HS-5 (cell line): ENCODE measurements at regions not wholly inside any gene's neighbourhood (a gene's known extent, or its start where the extent isn't known, plus 50 kb on each side); places are given as distances from the start of the nearest gene placed in this dataset.
"Not testable (repeated sequence)": the region's sequence is repeated elsewhere in the genome, so short reads cannot be mapped to it uniquely, and the experiment has no call there.

ENCODE experiments used
- DNase-seq: peaks from one replicate; pipeline ENCODE4 v3.0.0-alpha.2; 2012; ENCODE audit warnings: low read depth

- DNase-seq, result no peak
Observed at GRCh38 chr5:63118221-63118620, 539.6 kb downstream of the LRRC70 start.

- DNase-seq, result no peak
Observed at GRCh38 chr5:63111891-63112290, 533.3 kb downstream of the LRRC70 start.

GRCh38 chr5:63101870-63102269 is 523.3 kb downstream of the LRRC70 start:
- no peak for DNase-seq

GRCh38 chr5:63097286-63097685 is 518.7 kb downstream of the LRRC70 start:
- no peak for DNase-seq

- no peak for DNase-seq
Observed at GRCh38 chr5:63094730-63095129, 516.1 kb downstream of the LRRC70 start.

GRCh38 chr5:63089147-63089546 is 510.5 kb downstream of the LRRC70 start:
- DNase-seq, result no peak

- DNase-seq, result no peak
Observed at GRCh38 chr5:63085561-63085960, 506.9 kb downstream of the LRRC70 start.

GRCh38 chr5:63083689-63084088 is 505.1 kb downstream of the LRRC70 start:
- not testable (repeated sequence) for DNase-seq

GRCh38 chr5:63081402-63081801 is 502.8 kb downstream of the LRRC70 start:
- no peak for DNase-seq

GRCh38 chr5:63070001-63070400 is 491.4 kb downstream of the LRRC70 start:
- DNase-seq, result no peak

- no peak for DNase-seq
Observed at GRCh38 chr5:63055421-63055820, 476.8 kb downstream of the LRRC70 start.

GRCh38 chr5:63053019-63053638 is 474.5 kb downstream of the LRRC70 start:
- no peak for DNase-seq

- DNase-seq, result no peak
Observed at GRCh38 chr5:63050916-63051315, 472.3 kb downstream of the LRRC70 start.

- DNase-seq, result no peak
Observed at GRCh38 chr5:63049935-63050334, 471.3 kb downstream of the LRRC70 start.

- DNase-seq, result no peak
Observed at GRCh38 chr5:63043792-63044191, 465.2 kb downstream of the LRRC70 start.

GRCh38 chr5:63032343-63032742 is 453.7 kb downstream of the LRRC70 start:
- DNase-seq, result no peak

- no peak for DNase-seq
Observed at GRCh38 chr5:63029891-63030290, 451.3 kb downstream of the LRRC70 start.

GRCh38 chr5:63025679-63026078 is 447.1 kb downstream of the LRRC70 start:
- DNase-seq, result no peak

- no peak for DNase-seq
Observed at GRCh38 chr5:63022403-63022802, 443.8 kb downstream of the LRRC70 start.

- no peak for DNase-seq
Observed at GRCh38 chr5:63011158-63011557, 432.5 kb downstream of the LRRC70 start.

GRCh38 chr5:63008195-63008594 is 429.6 kb downstream of the LRRC70 start:
- no peak for DNase-seq

- not testable (repeated sequence) for DNase-seq
Observed at GRCh38 chr5:62994842-62995241, 416.2 kb downstream of the LRRC70 start.

GRCh38 chr5:62985749-62986148 is 407.1 kb downstream of the LRRC70 start:
- DNase-seq, result no peak

GRCh38 chr5:62982348-62982747 is 403.7 kb downstream of the LRRC70 start:
- DNase-seq, result no peak

GRCh38 chr5:62980884-62981283 is 402.3 kb downstream of the LRRC70 start:
- DNase-seq, result no peak
